ENCODE measurements at regions not wholly inside any gene's neighbourhood (a gene's known extent, or its start where the extent isn't known, plus 50 kb on each side); places are given as distances from the start of the nearest gene placed in this dataset.

- TF ChIP-seq CTCF (IDR thresholded peaks at IDR 0.05) (no peak), POLR2A (IDR thresholded peaks at IDR 0.05) (no peak), EP300 (IDR thresholded peaks at IDR 0.05; ENCODE audit: low read depth) (no peak)
Observed at GRCh38 chr9:68603371-68603770, 62.7 kb upstream of the TMEM252 start.

Measured in transverse colon (tissue), 3 donors.